ENCODE measurements at regions not wholly inside any gene's neighbourhood (a gene's known extent, or its start where the extent isn't known, plus 50 kb on each side); places are given as distances from the start of the nearest gene placed in this dataset.

DNA sequence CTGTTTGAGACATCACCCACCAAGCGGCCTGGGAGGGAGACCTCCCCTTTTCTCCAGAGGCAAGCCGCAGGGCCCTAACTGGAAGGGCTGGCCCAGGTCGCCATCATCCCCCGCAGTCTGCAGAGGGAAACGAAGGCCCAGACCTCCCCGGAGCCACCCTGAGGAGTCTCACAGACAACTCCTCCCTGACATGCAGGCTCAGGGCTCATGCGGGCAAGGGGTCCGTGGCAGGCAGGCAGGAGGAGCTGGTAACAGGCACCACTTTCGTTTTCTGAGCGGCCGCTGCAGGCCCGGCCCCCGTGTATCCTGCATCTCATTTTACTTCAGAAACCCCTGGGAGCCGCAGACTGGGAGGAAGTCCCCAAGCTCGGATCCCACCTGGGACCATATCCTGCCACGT is 192.0 kb upstream of the PPP1R26 start:
- no peak for TF ChIP-seq CTCF (IDR thresholded peaks at IDR 0.05; ENCODE audit: insufficient read depth, low read length)
- TF ChIP-seq GABPA (IDR thresholded peaks at IDR 0.05; ENCODE audit: low read depth): no peak
- no peak for TF ChIP-seq POLR2AphosphoS5 (IDR thresholded peaks at IDR 0.05; ENCODE audit: low read depth)
- no peak for TF ChIP-seq REST (IDR thresholded peaks at IDR 0.05; ENCODE audit: insufficient replicate concordance, low read depth)
